Left ventricle myocardium superior (tissue), 1 donor: ENCODE measurements at regions not wholly inside any gene's neighbourhood (a gene's known extent, or its start where the extent isn't known, plus 50 kb on each side); places are given as distances from the start of the nearest gene placed in this dataset.

ENCODE experiments used
- ATAC-seq: fragments of 200-7000 bp; cut with Tn5 transposase; one replicate; pipeline ENCODE4 v1.9.1; 2020; ENCODE audit warnings: mild to moderate bottlenecking, moderate library complexity
- DNase-seq: peaks from one replicate; pipeline ENCODE4 v3.0.0-alpha.2; 2020
- intact Hi-C: fragments of 100-400 bp; cut with micrococcal nuclease; formaldehyde crosslinking; loops from one replicate; pipeline ENCODE4 v1.11.0; 2022
- donor health status: DM: no; HTN: yes; CAD: no; lungs with severe emphysema.

- no peak for ATAC-seq
- DNase-seq = no peak
- intact Hi-C loops = no loop called here
Measured at GRCh38 chrX:20906571-20906970, 467.6 kb upstream of the CNKSR2 start.

DNA sequence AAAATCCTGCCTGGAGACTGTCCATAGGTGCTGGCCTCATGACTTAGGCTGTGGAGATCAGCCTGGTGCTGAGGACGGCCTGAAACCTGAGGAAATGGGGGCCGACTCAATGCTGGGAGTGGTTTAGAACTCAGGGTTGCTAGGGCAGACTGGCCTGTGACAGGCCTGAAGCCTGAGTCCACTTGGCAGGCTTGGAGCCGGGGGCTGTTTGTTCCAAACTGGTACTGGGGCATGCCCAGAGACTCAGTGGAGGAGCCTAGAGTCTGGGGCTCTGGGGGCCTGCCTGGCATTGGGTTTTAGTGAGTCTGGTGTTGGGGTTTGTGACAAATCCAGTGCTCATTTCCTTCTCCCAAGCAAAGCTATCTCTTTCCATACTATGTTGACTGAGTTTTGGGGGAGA lies 489.7 kb upstream of the CNKSR2 start:
- intact Hi-C loops = no loop called here
- ATAC-seq (no peak), DNase-seq (no peak)

- DNase-seq (no peak), ATAC-seq (no peak)
- intact Hi-C loops = no loop called here
Measured at GRCh38 chrX:20863649-20864048, 510.6 kb upstream of the CNKSR2 start.

GRCh38 chrX:20861113-20861512 lies 513.1 kb upstream of the CNKSR2 start:
- intact Hi-C loops = no loop called here
- DNase-seq (no peak), ATAC-seq (no peak)

GRCh38 chrX:20857746-20858145 lies 516.5 kb upstream of the CNKSR2 start:
- intact Hi-C loops = no loop called here
- DNase-seq = no peak
- ATAC-seq = no peak

DNA sequence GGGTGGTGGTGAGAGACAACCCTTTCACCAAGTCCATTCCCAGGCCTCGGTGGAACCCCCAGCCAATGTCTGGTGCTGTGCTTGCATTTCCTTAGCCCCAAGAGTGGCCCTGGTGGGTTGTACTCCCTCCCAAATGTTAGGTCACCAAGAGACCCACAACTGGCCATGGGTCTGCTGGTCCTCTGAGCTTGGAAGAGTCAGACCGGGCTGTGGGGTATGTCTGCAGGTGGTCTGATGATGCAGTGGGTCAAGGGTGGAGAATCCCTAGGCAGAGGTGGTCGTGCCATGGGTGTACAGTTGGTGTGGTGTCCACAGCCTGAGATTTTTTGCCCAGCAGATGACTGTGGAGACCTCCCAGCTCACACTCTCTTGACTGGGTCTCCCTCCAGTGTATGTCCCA lies 535.7 kb upstream of the CNKSR2 start:
- ATAC-seq (no peak), DNase-seq (no peak)
- intact Hi-C loops = no loop called here

GRCh38 chrX:20829665-20830491 lies 544.3 kb upstream of the CNKSR2 start:
- no peak for DNase-seq
- no peak for ATAC-seq
- intact Hi-C loops = no loop called here

GRCh38 chrX:20825984-20826383 lies 548.2 kb upstream of the CNKSR2 start:
- ATAC-seq (no peak), DNase-seq (no peak)
- intact Hi-C loops = no loop called here

DNA sequence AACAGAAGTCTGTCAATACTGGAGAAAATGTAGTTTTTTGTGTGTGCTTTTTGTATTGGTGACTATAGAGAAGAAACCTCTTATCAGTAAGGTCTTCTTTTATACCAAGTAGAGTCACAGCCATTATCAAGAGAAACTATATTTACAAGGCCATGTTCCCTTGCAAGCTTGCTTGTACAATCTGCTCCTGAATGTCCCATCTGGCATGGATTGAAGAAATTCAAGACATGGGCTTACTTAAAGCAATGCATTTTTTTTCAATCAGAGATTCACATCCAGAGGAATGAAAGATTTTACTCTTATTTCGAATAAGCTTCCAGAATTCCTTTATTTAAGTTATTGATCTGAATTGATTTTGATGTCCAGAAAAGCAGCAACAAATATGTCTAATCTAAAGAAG lies 537.3 kb upstream of the RPS6KA3 start:
- ATAC-seq (no peak), DNase-seq (no peak)
- intact Hi-C loops = no loop called here

GRCh38 chrX:20802036-20802435 lies 535.3 kb upstream of the RPS6KA3 start:
- intact Hi-C loops = no loop called here
- DNase-seq (no peak), ATAC-seq (no peak)

GRCh38 chrX:20796450-20796849 lies 529.7 kb upstream of the RPS6KA3 start:
- ATAC-seq (no peak), DNase-seq (no peak)
- intact Hi-C loops = no loop called here

DNA sequence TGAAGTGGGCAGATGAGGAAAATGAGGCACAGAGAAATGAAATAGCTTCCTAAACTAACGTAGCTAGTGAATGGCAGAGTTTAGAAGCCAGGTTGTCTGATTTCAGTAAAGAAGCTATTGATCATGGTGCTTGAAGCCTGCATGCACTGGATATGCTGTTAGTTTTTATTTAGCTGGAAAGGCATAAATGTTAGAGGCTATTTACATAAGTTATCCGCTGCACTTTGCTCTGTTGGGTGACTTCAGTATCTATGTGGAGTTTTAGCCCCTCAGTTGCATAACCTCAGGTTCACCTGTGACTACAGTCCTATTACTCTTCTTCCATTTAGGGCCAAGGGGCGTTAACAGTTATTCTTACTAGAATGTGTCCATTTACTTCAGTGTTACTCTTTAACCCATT lies 522.4 kb upstream of the RPS6KA3 start:
- intact Hi-C loops = no loop called here
- no peak for DNase-seq
- ATAC-seq = no peak

DNA sequence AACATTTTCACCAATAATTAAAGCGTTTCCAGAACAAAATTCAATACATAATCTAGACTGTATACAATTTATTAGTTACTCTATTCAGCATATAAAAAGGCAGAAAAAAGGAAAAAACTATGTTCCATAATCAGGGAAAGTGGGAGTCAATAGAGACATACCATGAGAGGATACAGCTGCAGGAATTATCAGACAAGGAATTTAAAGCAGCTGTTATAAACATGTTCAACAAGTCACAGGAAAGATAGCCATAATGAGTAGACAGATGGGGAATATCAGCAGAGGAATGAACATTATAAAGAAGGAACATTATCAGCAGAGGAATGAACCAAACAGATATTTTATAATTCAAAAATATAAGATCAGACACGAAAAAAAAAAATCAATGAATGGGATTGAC lies 500.6 kb upstream of the RPS6KA3 start:
- DNase-seq (no peak), ATAC-seq (no peak)
- intact Hi-C loops = no loop called here

DNA sequence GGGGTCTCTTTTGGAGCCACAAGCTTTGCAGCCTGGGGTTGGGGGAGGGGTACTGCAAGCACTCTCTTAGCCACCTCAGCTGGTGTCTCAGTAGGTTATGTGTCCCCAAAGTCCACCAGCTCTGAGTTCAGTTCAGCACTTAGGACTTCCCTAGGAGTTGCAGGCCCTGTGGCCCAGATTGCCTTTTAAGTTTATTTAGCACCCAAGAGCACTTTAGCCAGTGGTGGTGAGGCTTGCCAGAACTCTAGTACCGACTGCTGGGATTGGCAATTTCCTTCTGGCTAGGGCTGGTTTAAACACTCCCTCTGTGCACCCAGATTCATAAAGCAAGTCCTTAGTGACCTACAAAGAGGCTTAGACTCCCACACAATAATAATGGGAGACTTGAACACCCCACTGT lies 489.9 kb upstream of the RPS6KA3 start:
- no peak for ATAC-seq
- intact Hi-C loops = no loop called here

GRCh38 chrX:20753076-20753475 lies 486.4 kb upstream of the RPS6KA3 start:
- intact Hi-C loops = no loop called here
- no peak for DNase-seq
- no peak for ATAC-seq

More for the DNA sequence above, 489.9 kb upstream of the RPS6KA3 start:
- DNase-seq = no peak

- intact Hi-C loops = no loop called here
- ATAC-seq = no peak
- no peak for DNase-seq
Measured at GRCh38 chrX:20746690-20747089, 480.0 kb upstream of the RPS6KA3 start.

DNA sequence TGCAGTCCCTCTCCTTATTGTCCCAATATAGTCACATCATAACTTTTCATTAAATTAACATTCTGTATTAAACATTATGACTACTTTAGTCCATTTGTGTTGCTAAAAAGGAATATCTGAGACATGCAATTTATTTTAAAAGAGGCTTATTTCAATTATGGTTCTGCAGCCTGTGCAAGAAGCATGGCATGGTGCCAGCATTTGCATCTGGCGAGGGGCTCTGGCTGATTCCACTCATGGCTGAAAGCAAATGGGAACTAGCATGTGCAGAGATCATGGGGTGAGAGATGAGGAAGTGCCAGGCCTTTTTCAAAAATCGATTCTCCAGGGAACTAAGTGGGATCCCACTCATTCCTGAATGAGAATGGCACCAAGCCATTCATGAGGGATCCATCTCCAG lies 476.3 kb upstream of the RPS6KA3 start:
- ATAC-seq (no peak), DNase-seq (no peak)
- intact Hi-C loops = no loop called here

GRCh38 chrX:20742106-20742505 lies 475.4 kb upstream of the RPS6KA3 start:
- intact Hi-C loops = no loop called here

GRCh38 chrX:20740443-20740842 lies 473.7 kb upstream of the RPS6KA3 start:
- DNase-seq = no peak
- intact Hi-C loops = no loop called here
- no peak for ATAC-seq

More at GRCh38 chrX:20742106-20742505, 475.4 kb upstream of the RPS6KA3 start:
- DNase-seq = no peak
- no peak for ATAC-seq

DNA sequence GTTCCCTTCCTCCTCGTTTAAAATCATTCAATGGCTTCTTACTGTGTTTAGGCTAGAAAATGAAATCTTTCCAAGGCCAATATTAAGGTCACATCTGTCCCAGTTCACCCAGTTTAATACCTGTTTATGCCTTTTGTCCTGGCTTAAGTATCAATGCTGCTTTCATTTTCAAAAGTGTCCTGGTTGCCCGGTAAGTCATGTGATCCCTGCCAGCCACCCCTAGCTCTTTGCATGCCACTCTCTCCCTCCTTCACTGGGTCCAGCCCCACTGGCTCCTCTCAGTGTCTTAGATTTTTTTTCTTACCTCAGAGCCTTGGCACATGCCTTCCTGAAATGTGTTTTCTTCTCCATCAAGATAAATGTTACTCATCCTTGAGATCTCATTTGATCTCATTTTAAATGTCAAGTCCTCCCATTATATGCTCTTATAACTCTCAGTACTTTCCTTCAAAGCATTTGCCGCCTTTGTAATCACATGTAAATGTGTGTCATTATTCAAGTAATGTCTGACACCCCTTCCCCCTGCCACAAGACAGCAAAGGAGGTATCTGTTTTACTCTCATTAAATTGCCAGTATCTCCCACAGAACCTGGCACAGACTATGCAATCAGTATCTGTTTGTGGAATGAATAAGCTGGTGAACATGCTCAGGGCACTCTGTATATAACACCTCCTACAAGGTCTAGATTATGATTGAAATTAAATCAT lies 472.5 kb upstream of the RPS6KA3 start:
- DNase-seq = no peak
- intact Hi-C loops = no loop called here
- ATAC-seq = no peak

GRCh38 chrX:20729416-20729815 lies 462.7 kb upstream of the RPS6KA3 start:
- DNase-seq (no peak), ATAC-seq (no peak)
- intact Hi-C loops = no loop called here
